Esophagus muscularis mucosa (tissue), 3 donors: ENCODE measurements at regions not wholly inside any gene's neighbourhood (a gene's known extent, or its start where the extent isn't known, plus 50 kb on each side); places are given as distances from the start of the nearest gene placed in this dataset.

Experiments used
- POLR2A ChIP-seq: fragments of 450-650 bp; IDR thresholded peaks from one replicate; pipeline ENCODE4 v1.6.1; 2017; ENCODE audit warnings: antibody characterized with exemption, moderate library complexity, mild to moderate bottlenecking, low read depth
- TF ChIP-seq, protein P1 (sequence below), 3 experiments: fragments of 200-600 bp in 2 of 3; fragments of 450-650 bp in 1 of 3; sonication (generic) in 2 of 3; IDR thresholded peaks; one replicate each; pipeline ENCODE4 v1.5.1; 2017 to 2019; ENCODE audit warnings: antibody characterized with exemption in 3 of 3, mild to moderate bottlenecking in 2 of 3, moderate library complexity in 1 of 3

DNA sequence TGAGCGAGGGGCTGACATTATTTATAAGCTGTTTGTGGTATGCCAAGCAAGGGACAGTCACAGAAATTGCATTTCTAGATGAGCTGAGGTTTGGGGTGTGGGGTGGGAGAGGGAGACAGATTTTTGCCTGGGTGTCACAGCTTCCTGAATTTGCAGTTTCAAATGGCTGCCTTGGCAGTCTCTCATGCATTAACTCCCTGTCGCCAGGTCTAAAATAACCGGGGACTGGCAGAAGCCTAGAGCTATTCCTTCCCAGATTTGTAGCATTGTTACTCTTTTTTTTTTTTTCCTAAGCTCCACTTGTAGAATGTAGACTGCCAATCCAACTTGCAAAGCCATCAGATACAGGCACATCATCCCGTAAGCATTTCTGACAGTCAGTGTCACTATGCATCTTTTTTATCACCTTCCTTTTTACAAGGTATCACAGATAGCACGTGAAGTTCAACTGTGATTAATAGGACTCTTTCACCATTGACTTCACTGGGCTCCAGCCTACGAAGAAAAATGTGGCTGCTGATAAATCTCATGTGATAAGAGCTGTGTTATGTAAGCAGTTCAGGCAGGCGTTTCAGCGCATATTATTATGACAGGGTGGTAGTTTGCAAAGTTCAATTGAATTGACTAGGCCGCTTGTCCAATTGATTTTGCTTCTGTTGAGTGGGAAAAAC is 130.7 kb upstream of the CELF2 start:
- TF ChIP-seq POLR2A = no peak
- TF ChIP-seq, protein P1, sequence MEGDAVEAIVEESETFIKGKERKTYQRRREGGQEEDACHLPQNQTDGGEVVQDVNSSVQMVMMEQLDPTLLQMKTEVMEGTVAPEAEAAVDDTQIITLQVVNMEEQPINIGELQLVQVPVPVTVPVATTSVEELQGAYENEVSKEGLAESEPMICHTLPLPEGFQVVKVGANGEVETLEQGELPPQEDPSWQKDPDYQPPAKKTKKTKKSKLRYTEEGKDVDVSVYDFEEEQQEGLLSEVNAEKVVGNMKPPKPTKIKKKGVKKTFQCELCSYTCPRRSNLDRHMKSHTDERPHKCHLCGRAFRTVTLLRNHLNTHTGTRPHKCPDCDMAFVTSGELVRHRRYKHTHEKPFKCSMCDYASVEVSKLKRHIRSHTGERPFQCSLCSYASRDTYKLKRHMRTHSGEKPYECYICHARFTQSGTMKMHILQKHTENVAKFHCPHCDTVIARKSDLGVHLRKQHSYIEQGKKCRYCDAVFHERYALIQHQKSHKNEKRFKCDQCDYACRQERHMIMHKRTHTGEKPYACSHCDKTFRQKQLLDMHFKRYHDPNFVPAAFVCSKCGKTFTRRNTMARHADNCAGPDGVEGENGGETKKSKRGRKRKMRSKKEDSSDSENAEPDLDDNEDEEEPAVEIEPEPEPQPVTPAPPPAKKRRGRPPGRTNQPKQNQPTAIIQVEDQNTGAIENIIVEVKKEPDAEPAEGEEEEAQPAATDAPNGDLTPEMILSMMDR (IDR thresholded peaks at IDR 0.05) = no peak
